Skeletal muscle satellite cell (primary cell): ENCODE measurements at regions not wholly inside any gene's neighbourhood (a gene's known extent, or its start where the extent isn't known, plus 50 kb on each side); places are given as distances from the start of the nearest gene placed in this dataset.

Experiments
- H3K27me3 ChIP-seq: 2 replicates; pipeline ENCODE4 v1.7.0; 2013; ENCODE audit warnings: low read length; ENCODE audit not compliant: control insufficient read depth, insufficient read depth
- H3K36me3 ChIP-seq: 2 replicates; pipeline ENCODE4 v1.7.0; 2013; ENCODE audit warnings: mild to moderate bottlenecking, control low read depth, low read length; ENCODE audit not compliant: insufficient read depth
- H3K4me1 ChIP-seq: 2 replicates; pipeline ENCODE4 v1.7.0; 2013; ENCODE audit warnings: low read length; ENCODE audit not compliant: control insufficient read depth, insufficient read depth
- H3K4me2 ChIP-seq: 2 replicates; pipeline ENCODE4 v1.7.0; 2013; ENCODE audit warnings: mild to moderate bottlenecking, low read length
- H3K4me3 ChIP-seq: 2 replicates; pipeline ENCODE4 v1.7.0; 2013; ENCODE audit warnings: low read length
- H3K9ac ChIP-seq: 2 replicates; pipeline ENCODE4 v1.7.0; 2013; ENCODE audit warnings: mild to moderate bottlenecking, low read depth, low read length, moderate library complexity
- H3K9me3 ChIP-seq: replicated peaks from 2 replicates; pipeline ENCODE4 v1.7.0; 2013; ENCODE audit warnings: mild to moderate bottlenecking, control low read depth, low read length

- H3K27me3 ChIP-seq = no peaks in the 10 kb centered on the region
- H3K4me2 ChIP-seq = no peak overlapping the region
- no peaks in the 10 kb centered on the region for H3K36me3 ChIP-seq
- H3K4me1 ChIP-seq = peaks cover 14% of the 10 kb centered on the region
- H3K9me3 ChIP-seq = no peaks in the 10 kb centered on the region
- no peak overlapping the region for H3K4me3 ChIP-seq
- H3K9ac ChIP-seq = no peak overlapping the region
These were observed 245.2 kb downstream of the HAO1 start for GRCh38 chr20:7695051-7695495.

- Histone ChIP-seq H3K36me3 (no peaks in the 10 kb centered on the region), H3K4me2 (no peak overlapping the region), H3K9ac (no peak overlapping the region)
These were observed 244.6 kb downstream of the HAO1 start for GRCh38 chr20:7695635-7696034.

GRCh38 chr20:7696311-7696710 is 243.9 kb downstream of the HAO1 start:
- no peak overlapping the region for H3K9ac ChIP-seq

More at GRCh38 chr20:7695635-7696034, 244.6 kb downstream of the HAO1 start:
- no peak overlapping the region for H3K4me3 ChIP-seq
- no peaks in the 10 kb centered on the region for H3K9me3 ChIP-seq
- H3K27me3 ChIP-seq = no peaks in the 10 kb centered on the region
- peaks cover 14% of the 10 kb centered on the region for H3K4me1 ChIP-seq

GRCh38 chr20:7702141-7702540 is 238.1 kb downstream of the HAO1 start:
- H3K9me3 ChIP-seq = no peaks in the 10 kb centered on the region
- no peak overlapping the region for H3K4me3 ChIP-seq
- H3K4me1 ChIP-seq = no peaks in the 10 kb centered on the region
- H3K27me3 ChIP-seq = no peaks in the 10 kb centered on the region
- H3K9ac ChIP-seq = no peak overlapping the region
- H3K4me2 ChIP-seq = no peak overlapping the region
- H3K36me3 ChIP-seq = no peaks in the 10 kb centered on the region

More at GRCh38 chr20:7696311-7696710, 243.9 kb downstream of the HAO1 start:
- H3K4me1 ChIP-seq = peaks cover 14% of the 10 kb centered on the region
- no peak overlapping the region for H3K4me3 ChIP-seq
- H3K4me2 ChIP-seq = no peak overlapping the region
- H3K36me3 ChIP-seq = no peaks in the 10 kb centered on the region
- no peaks in the 10 kb centered on the region for H3K27me3 ChIP-seq
- H3K9me3 ChIP-seq = no peaks in the 10 kb centered on the region

- Histone ChIP-seq H3K4me2 (no peak overlapping the region), H3K9ac (no peak overlapping the region), H3K27me3 (no peaks in the 10 kb centered on the region), H3K4me3 (no peak overlapping the region), H3K36me3 (no peaks in the 10 kb centered on the region), H3K9me3 (no peaks in the 10 kb centered on the region), H3K4me1 (no peaks in the 10 kb centered on the region)
These were observed 236.7 kb downstream of the HAO1 start for GRCh38 chr20:7703551-7703961.

DNA sequence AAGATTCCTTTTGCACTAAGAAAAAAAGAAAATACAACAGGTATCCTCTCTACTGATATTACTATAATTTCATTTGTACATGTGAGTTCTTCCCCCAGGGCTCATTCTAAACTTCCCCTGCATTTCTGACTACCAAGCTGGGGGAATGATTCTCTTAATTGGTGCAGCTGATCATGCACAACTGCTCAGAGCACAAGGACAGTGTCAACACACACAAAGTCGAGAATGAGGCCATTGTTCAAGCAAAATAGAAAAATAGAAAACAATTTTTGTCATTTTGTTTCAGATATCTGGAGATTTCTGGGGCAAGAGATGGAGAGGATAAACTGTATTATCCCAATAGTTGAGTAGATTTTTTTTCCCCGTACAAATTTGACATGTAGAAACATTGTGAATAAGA is 236.3 kb downstream of the HAO1 start:
- no peak overlapping the region for H3K4me3 ChIP-seq
- H3K27me3 ChIP-seq = no peaks in the 10 kb centered on the region
- no peak overlapping the region for H3K9ac ChIP-seq
- H3K4me1 ChIP-seq = no peaks in the 10 kb centered on the region
- H3K4me2 ChIP-seq = no peak overlapping the region
- H3K36me3 ChIP-seq = no peaks in the 10 kb centered on the region
- no peaks in the 10 kb centered on the region for H3K9me3 ChIP-seq

DNA sequence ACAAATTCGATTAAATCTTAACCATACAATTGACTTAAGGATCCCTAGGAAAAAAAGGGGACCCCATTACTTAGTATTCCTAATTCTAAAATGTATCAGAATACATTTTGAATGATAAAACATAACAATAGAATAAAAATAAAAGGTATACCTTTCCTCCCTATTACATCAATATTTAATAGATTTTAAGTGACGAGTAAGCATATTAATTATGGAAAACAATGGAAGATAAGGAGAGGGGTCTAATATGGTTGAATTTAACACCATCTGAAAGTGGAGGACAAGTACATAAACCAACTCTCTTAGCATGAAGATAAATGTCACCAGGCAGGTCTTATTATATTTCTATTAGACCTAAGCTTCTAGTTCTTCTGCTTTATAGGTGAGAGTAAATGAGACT is 232.1 kb downstream of the HAO1 start:
- Histone ChIP-seq H3K9me3 (no peaks in the 10 kb centered on the region), H3K4me3 (no peak overlapping the region), H3K36me3 (no peaks in the 10 kb centered on the region), H3K4me1 (no peaks in the 10 kb centered on the region), H3K4me2 (no peak overlapping the region), H3K27me3 (no peaks in the 10 kb centered on the region), H3K9ac (no peak overlapping the region)

GRCh38 chr20:7708782-7709181 is 231.5 kb downstream of the HAO1 start:
- no peak overlapping the region for H3K4me2 ChIP-seq
- no peak overlapping the region for H3K9ac ChIP-seq
- H3K27me3 ChIP-seq = no peaks in the 10 kb centered on the region
- H3K4me1 ChIP-seq = no peaks in the 10 kb centered on the region
- H3K36me3 ChIP-seq = no peaks in the 10 kb centered on the region
- no peak overlapping the region for H3K4me3 ChIP-seq
- H3K9me3 ChIP-seq = no peaks in the 10 kb centered on the region

GRCh38 chr20:7710440-7710839 is 229.8 kb downstream of the HAO1 start:
- no peaks in the 10 kb centered on the region for H3K27me3 ChIP-seq
- H3K9ac ChIP-seq = no peak overlapping the region
- H3K9me3 ChIP-seq = no peaks in the 10 kb centered on the region
- no peak overlapping the region for H3K4me3 ChIP-seq
- no peak overlapping the region for H3K4me2 ChIP-seq
- H3K4me1 ChIP-seq = no peaks in the 10 kb centered on the region
- no peaks in the 10 kb centered on the region for H3K36me3 ChIP-seq

DNA sequence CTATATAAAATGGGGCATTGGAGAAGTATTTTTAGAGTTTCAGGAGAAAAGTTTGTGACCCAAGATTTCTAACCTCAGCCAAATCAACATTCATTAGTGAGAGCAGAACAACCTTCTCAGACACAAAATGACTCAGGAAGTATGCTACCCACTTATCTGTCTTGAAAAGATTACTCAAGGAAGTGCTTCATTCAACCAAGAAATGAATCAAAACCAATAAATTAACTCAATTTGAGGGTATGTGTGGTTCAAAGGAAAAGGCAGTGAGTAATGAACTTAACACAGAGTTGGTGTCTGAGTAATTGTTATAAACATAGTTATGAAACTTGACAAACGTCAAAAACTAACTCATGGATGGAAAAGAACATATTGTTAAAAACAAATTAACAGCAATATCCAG is 227.6 kb downstream of the HAO1 start:
- H3K9me3 ChIP-seq = no peaks in the 10 kb centered on the region
- no peaks in the 10 kb centered on the region for H3K27me3 ChIP-seq
- no peak overlapping the region for H3K4me3 ChIP-seq
- H3K4me2 ChIP-seq = no peak overlapping the region
- no peaks in the 10 kb centered on the region for H3K36me3 ChIP-seq
- no peaks in the 10 kb centered on the region for H3K4me1 ChIP-seq
- no peak overlapping the region for H3K9ac ChIP-seq

GRCh38 chr20:7714549-7714948 is 225.7 kb downstream of the HAO1 start:
- Histone ChIP-seq H3K4me1 (no peaks in the 10 kb centered on the region), H3K4me2 (no peak overlapping the region), H3K9ac (no peak overlapping the region), H3K36me3 (no peaks in the 10 kb centered on the region), H3K27me3 (no peaks in the 10 kb centered on the region), H3K4me3 (no peak overlapping the region), H3K9me3 (no peaks in the 10 kb centered on the region)

DNA sequence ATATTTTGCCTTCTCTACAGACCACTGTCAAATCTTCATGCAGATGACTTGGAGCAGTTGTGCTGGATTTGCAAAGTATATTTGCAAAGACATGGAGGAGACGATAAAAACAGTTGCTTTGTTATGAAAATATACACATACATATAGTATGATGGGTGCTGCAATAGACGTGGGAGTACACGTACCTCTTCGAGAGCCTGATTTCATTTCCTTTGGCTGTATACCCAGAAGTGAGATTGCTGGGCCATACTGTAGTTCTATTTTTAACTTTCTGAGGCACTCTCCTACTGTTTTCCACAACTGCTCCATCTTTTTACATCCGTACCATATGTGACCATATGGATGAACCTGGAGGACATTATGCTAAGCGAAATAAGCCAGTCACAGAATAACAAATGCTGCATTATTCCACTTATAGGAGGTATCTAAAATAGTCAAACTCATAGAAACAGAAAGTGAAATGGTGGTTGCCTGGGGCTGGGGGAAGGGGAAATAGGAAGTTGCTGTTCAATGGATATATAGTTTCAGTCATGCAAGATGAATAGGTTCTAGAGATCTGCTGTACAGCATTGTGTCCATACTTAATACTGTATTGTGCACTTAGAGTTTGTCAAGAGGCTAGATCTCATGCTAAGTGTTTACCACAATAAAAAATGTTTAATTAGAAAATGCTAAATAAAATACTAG is 223.8 kb downstream of the HAO1 start:
- H3K9me3 ChIP-seq = no peaks in the 10 kb centered on the region
- no peak overlapping the region for H3K9ac ChIP-seq
- no peaks in the 10 kb centered on the region for H3K27me3 ChIP-seq
- no peak overlapping the region for H3K4me3 ChIP-seq
- no peaks in the 10 kb centered on the region for H3K36me3 ChIP-seq
- no peaks in the 10 kb centered on the region for H3K4me1 ChIP-seq
- H3K4me2 ChIP-seq = no peak overlapping the region
